DOHH2 (cell line): ENCODE measurements at regions not wholly inside any gene's neighbourhood (a gene's known extent, or its start where the extent isn't known, plus 50 kb on each side); places are given as distances from the start of the nearest gene placed in this dataset.

ENCODE experiments used
- CTCF ChIP-seq: fragments of 200-600 bp; sonication (generic); IDR thresholded peaks from one replicate; pipeline ENCODE4 v1.5.1; 2014; ENCODE audit warnings: antibody characterized with exemption, mild to moderate bottlenecking, low read depth, low read length; ENCODE audit not compliant: poor library complexity, severe bottlenecking
- EZH2phosphoT487 ChIP-seq: fragments of 200-600 bp; sonication (generic); IDR thresholded peaks from 2 replicates; pipeline ENCODE4 v1.6.1; 2017; ENCODE audit warnings: borderline replicate concordance, mild to moderate bottlenecking, antibody characterized with exemption, low read length, moderate library complexity, mixed read lengths

GRCh38 chr1:10889650-10890353, 93.4 kb upstream of the CASZ1 start:
- no peak for TF ChIP-seq CTCF
- no peak for TF ChIP-seq EZH2phosphoT487
